Cardiac septum (tissue), 1 donor: ENCODE measurements at regions not wholly inside any gene's neighbourhood (a gene's known extent, or its start where the extent isn't known, plus 50 kb on each side); places are given as distances from the start of the nearest gene placed in this dataset.
"Not testable (repeated sequence)": the region's sequence is repeated elsewhere in the genome, so short reads cannot be mapped to it uniquely, and the experiment has no call there.

Experiments
- DNase-seq: peaks from one replicate; pipeline ENCODE4 v3.0.0-alpha.2; 2020; ENCODE audit warnings: low spot score
- intact Hi-C: fragments of 100-400 bp; cut with DNase I; formaldehyde crosslinking; loops from one replicate; pipeline ENCODE4 v1.14.0; 2022
- donor health status: DM: no; HTN: no; CAD: no.

- intact Hi-C loops, DNase-seq: not testable (repeated sequence)
Measured at GRCh38 chr1:177664742-177665141, 305.1 kb downstream of the SEC16B start.

- intact Hi-C loops = no loop called here
- no peak for DNase-seq
Measured at GRCh38 chr1:177660188-177660587, 309.7 kb downstream of the SEC16B start.

GRCh38 chr1:177659281-177659680 is 310.6 kb downstream of the SEC16B start:
- DNase-seq = no peak
- intact Hi-C loops = no loop called here

- intact Hi-C loops = no loop called here
- DNase-seq = no peak
Measured at GRCh38 chr1:177656598-177656997, 313.3 kb downstream of the SEC16B start.

- DNase-seq = no peak
- intact Hi-C loops = no loop called here
Measured at GRCh38 chr1:177650947-177651346, 318.9 kb downstream of the SEC16B start.

- intact Hi-C loops = no loop called here
- DNase-seq = no peak
Measured at GRCh38 chr1:177648731-177649265, 321.1 kb downstream of the SEC16B start.

- intact Hi-C loops = no loop called here
- no peak for DNase-seq
Measured at GRCh38 chr1:177648138-177648537, 321.7 kb downstream of the SEC16B start.

- no peak for DNase-seq
- intact Hi-C loops = no loop called here
Measured at GRCh38 chr1:177646757-177647730, 322.8 kb downstream of the SEC16B start.

GRCh38 chr1:177645491-177646190 is 324.2 kb downstream of the SEC16B start:
- no peak for DNase-seq

GRCh38 chr1:177640687-177641086 is 329.2 kb downstream of the SEC16B start:
- DNase-seq = no peak
- intact Hi-C loops = no loop called here

More at GRCh38 chr1:177645491-177646190, 324.2 kb downstream of the SEC16B start:
- intact Hi-C loops = no loop called here

GRCh38 chr1:177634151-177634550 is 335.7 kb downstream of the SEC16B start:
- intact Hi-C loops, DNase-seq: not testable (repeated sequence)

- intact Hi-C loops = no loop called here
Measured at GRCh38 chr1:177632923-177633615, 336.8 kb downstream of the SEC16B start.

GRCh38 chr1:177631770-177632169 is 338.1 kb downstream of the SEC16B start:
- DNase-seq = no peak

More at GRCh38 chr1:177632923-177633615, 336.8 kb downstream of the SEC16B start:
- no peak for DNase-seq

GRCh38 chr1:177629526-177629925 is 340.3 kb downstream of the SEC16B start:
- intact Hi-C loops = no loop called here
- no peak for DNase-seq

More at GRCh38 chr1:177631770-177632169, 338.1 kb downstream of the SEC16B start:
- intact Hi-C loops = no loop called here

- no peak for DNase-seq
- intact Hi-C loops = no loop called here
Measured at GRCh38 chr1:177627148-177627910, 342.5 kb downstream of the SEC16B start.

GRCh38 chr1:177620636-177621190 is 349.1 kb downstream of the SEC16B start:
- DNase-seq = no peak
- intact Hi-C loops = no loop called here

- intact Hi-C loops = no loop called here
- no peak for DNase-seq
Measured at GRCh38 chr1:177615251-177615650, 354.6 kb downstream of the SEC16B start.

GRCh38 chr1:177611402-177611801 is 358.5 kb downstream of the SEC16B start:
- intact Hi-C loops = no loop called here
- DNase-seq = no peak

GRCh38 chr1:177609953-177610352 is 359.9 kb downstream of the SEC16B start:
- intact Hi-C loops = no loop called here
- DNase-seq = no peak
